Kidney (tissue), 13 donors: ENCODE measurements at regions not wholly inside any gene's neighbourhood (a gene's known extent, or its start where the extent isn't known, plus 50 kb on each side); places are given as distances from the start of the nearest gene placed in this dataset.

Experiments used
- DNase-seq, 5 donors: peaks; one replicate each; pipeline ENCODE4 v3.0.0-alpha.2; 2013 to 2020
- FAIRE-seq: peaks from 2 replicates; lab custom pipeline; 2012; peaks lifted over from hg19 to GRCh38; lab: Jason Lieb, UNC
- H3K27ac ChIP-seq, 2 donors: one replicate each; pipeline ENCODE4 v1.7.0; 2013; ENCODE audit warnings: low read depth in 2 of 2, low read length in 2 of 2, inconsistent platforms in 1 of 2
- H3K27me3 ChIP-seq: one replicate; pipeline ENCODE4 v1.7.1; 2013; ENCODE audit warnings: low read length, inconsistent platforms; ENCODE audit not compliant: control insufficient read depth, insufficient read depth
- H3K36me3 ChIP-seq, 3 donors: one replicate each; pipeline versions ENCODE4 v1.7.0 to v1.7.1; 2013; ENCODE audit warnings: low read length in 3 of 3, control low read depth in 1 of 3, inconsistent platforms in 1 of 3; ENCODE audit not compliant: insufficient read depth in 3 of 3, control insufficient read depth in 2 of 3
- H3K4me1 ChIP-seq, 3 donors: one replicate each; pipeline versions ENCODE4 v1.7.0 to v1.7.1; 2013; ENCODE audit warnings: low read length in 3 of 3, inconsistent platforms in 1 of 3, low read depth in 1 of 3; ENCODE audit not compliant: control insufficient read depth in 2 of 3, insufficient read depth in 2 of 3
- H3K4me3 ChIP-seq, 3 donors: one replicate each; pipeline versions ENCODE4 v1.7.0 to v1.8.1; 2013; ENCODE audit warnings: low read length in 3 of 3, control low read depth in 1 of 3, inconsistent platforms in 1 of 3
- H3K9ac ChIP-seq, 3 donors: one replicate each; pipeline versions ENCODE4 v1.7.0 to v1.7.1; 2013; ENCODE audit warnings: low read length in 3 of 3, control low read depth in 1 of 3, inconsistent platforms in 1 of 3
- H3K9me3 ChIP-seq, 3 donors: one replicate each; pipeline versions ENCODE4 v1.7.0 to v1.7.1; 2013; ENCODE audit warnings: low read length in 3 of 3, control low read depth in 1 of 3, inconsistent platforms in 1 of 3; ENCODE audit not compliant: control insufficient read depth in 2 of 3, insufficient read depth in 1 of 3
- intact Hi-C: fragments of 100-400 bp; cut with DNase I; formaldehyde crosslinking; loops from one replicate; pipeline ENCODE4 v1.11.1; 2022
- TF ChIP-seq, protein P1 (sequence below): IDR thresholded peaks from 3 replicates; pipeline ENCODE4 v1.5.1; 2012; ENCODE audit warnings: mild to moderate bottlenecking, moderate library complexity, borderline replicate concordance; ENCODE audit not compliant: insufficient read depth; ENCODE audit errors: extremely low read depth
- donor health status: control.
- donor health status: control.
- donor health status: control.
- donor health status: control.
- donor health status: control.
- donor health status: DM: yes; HTN: yes; CAD: no.
- donor health status: Normal renal cell carcinoma (clear cell type).

DNA sequence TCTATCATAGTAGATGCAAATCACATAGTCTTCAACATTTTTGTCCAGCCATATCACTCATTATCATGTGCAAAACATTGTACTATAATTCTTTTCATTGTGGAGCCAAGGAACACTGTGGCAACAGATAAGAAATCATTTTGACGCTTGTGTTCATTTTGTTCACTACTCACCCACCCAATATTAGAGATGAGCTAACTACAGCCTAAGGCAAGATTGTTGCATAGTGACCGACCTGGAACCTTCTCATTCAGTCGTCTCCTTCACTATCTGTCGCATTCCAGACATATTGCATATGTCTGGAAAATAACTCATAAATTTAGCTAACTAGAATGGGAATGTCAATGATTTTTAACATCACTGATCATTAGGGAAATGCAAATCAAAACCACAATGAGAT, 270.3 kb downstream of the CGGBP1 start:
- peaks cover 0 to 4% (median 0%) of the 10 kb centered on the region in 3 donors for H3K4me1 ChIP-seq
- no peaks in the 10 kb centered on the region for H3K27me3 ChIP-seq
- intact Hi-C loops: no loop called here

GRCh38 chr3:87780811-87781210, 278.0 kb downstream of the CGGBP1 start:
- TF ChIP-seq, protein P1, sequence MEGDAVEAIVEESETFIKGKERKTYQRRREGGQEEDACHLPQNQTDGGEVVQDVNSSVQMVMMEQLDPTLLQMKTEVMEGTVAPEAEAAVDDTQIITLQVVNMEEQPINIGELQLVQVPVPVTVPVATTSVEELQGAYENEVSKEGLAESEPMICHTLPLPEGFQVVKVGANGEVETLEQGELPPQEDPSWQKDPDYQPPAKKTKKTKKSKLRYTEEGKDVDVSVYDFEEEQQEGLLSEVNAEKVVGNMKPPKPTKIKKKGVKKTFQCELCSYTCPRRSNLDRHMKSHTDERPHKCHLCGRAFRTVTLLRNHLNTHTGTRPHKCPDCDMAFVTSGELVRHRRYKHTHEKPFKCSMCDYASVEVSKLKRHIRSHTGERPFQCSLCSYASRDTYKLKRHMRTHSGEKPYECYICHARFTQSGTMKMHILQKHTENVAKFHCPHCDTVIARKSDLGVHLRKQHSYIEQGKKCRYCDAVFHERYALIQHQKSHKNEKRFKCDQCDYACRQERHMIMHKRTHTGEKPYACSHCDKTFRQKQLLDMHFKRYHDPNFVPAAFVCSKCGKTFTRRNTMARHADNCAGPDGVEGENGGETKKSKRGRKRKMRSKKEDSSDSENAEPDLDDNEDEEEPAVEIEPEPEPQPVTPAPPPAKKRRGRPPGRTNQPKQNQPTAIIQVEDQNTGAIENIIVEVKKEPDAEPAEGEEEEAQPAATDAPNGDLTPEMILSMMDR: no peak
- Histone ChIP-seq H3K36me3 (no peaks in the 10 kb centered on the region), H3K27me3 (no peaks in the 10 kb centered on the region), H3K4me1 (no peaks in the 10 kb centered on the region), H3K9ac (no peak overlapping the region), H3K27ac (no peak overlapping the region), H3K4me3 (no peak overlapping the region), H3K9me3 (peaks cover 0 to 4% (median 0%) of the 10 kb centered on the region in 3 donors)
- no peak for FAIRE-seq
- DNase-seq: no peak
- intact Hi-C loops: no loop called here

More for the DNA sequence above, 270.3 kb downstream of the CGGBP1 start:
- Histone ChIP-seq H3K36me3 (no peaks in the 10 kb centered on the region), H3K4me3 (no peak overlapping the region), H3K9me3 (peaks cover 0 to 5% (median 0%) of the 10 kb centered on the region in 3 donors), H3K9ac (no peak overlapping the region), H3K27ac (no peak overlapping the region)
- TF ChIP-seq, protein P1: no peak
- FAIRE-seq: no peak
- no peak for DNase-seq

DNA sequence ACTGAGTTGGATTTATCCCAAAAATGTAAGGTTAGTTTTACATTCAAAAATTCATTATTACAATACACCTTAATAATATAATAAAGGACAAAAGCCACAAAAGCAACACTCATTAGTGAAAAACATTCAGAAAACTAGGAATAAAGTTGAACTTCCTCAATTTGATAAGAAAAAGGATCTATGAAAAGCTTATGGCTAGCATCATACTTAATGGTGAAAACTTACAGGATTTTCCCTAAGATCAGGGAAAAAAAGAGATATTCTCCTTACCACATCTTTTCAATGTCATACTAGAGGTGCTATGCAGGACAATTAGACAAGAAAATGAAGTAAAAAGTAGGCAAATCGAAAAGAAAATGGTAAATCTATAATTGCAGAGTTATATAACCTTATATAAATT, 279.9 kb downstream of the CGGBP1 start:
- TF ChIP-seq, protein P1: no peak
- no peak for FAIRE-seq
- Histone ChIP-seq H3K36me3 (no peaks in the 10 kb centered on the region), H3K9me3 (peaks cover 0 to 4% (median 0%) of the 10 kb centered on the region in 3 donors), H3K9ac (no peak overlapping the region), H3K4me3 (no peak overlapping the region), H3K27me3 (no peaks in the 10 kb centered on the region), H3K27ac (no peak overlapping the region), H3K4me1 (no peaks in the 10 kb centered on the region)
- intact Hi-C loops: no loop called here
- no peak for DNase-seq
